ENCODE measurements at regions not wholly inside any gene's neighbourhood (a gene's known extent, or its start where the extent isn't known, plus 50 kb on each side); places are given as distances from the start of the nearest gene placed in this dataset.
"Not testable (repeated sequence)": the region's sequence is repeated elsewhere in the genome, so short reads cannot be mapped to it uniquely, and the experiment has no call there.

- DNase-seq, result no peak
Measured at GRCh38 chr1:69088571-69088970, 479.2 kb upstream of the LRRC7 start.

- no peak for DNase-seq
Measured at GRCh38 chr1:69090170-69090569, 477.6 kb upstream of the LRRC7 start.

GRCh38 chr1:69090752-69091151, 477.0 kb upstream of the LRRC7 start:
- no peak for DNase-seq

GRCh38 chr1:69102058-69102457, 465.7 kb upstream of the LRRC7 start:
- DNase-seq, result not testable (repeated sequence)

- DNase-seq, result no peak
Measured at GRCh38 chr1:69103213-69103612, 464.5 kb upstream of the LRRC7 start.

GRCh38 chr1:69103705-69104385, 463.9 kb upstream of the LRRC7 start:
- DNase-seq, result no peak

GRCh38 chr1:69104894-69105293, 462.8 kb upstream of the LRRC7 start:
- no peak for DNase-seq

GRCh38 chr1:69109277-69109676, 458.4 kb upstream of the LRRC7 start:
- DNase-seq, result no peak

- DNase-seq, result no peak
Measured at GRCh38 chr1:69110851-69111250, 456.9 kb upstream of the LRRC7 start.

GRCh38 chr1:69120126-69120741, 447.5 kb upstream of the LRRC7 start:
- DNase-seq, result not testable (repeated sequence)

- DNase-seq, result no peak
Measured at GRCh38 chr1:69120817-69121216, 446.9 kb upstream of the LRRC7 start.

- no peak for DNase-seq
Measured at GRCh38 chr1:69121723-69122122, 446.0 kb upstream of the LRRC7 start.

GRCh38 chr1:69122373-69122772, 445.3 kb upstream of the LRRC7 start:
- DNase-seq, result no peak

- no peak for DNase-seq
Measured at GRCh38 chr1:69123486-69123885, 444.2 kb upstream of the LRRC7 start.

GRCh38 chr1:69126796-69127195, 440.9 kb upstream of the LRRC7 start:
- DNase-seq, result no peak

- DNase-seq, result no peak
Measured at GRCh38 chr1:69128204-69128603, 439.5 kb upstream of the LRRC7 start.

GRCh38 chr1:69129538-69129937, 438.2 kb upstream of the LRRC7 start:
- no peak for DNase-seq

- DNase-seq, result no peak
Measured at GRCh38 chr1:69138172-69138571, 429.6 kb upstream of the LRRC7 start.

- DNase-seq, result no peak
Measured at GRCh38 chr1:69139007-69139406, 428.7 kb upstream of the LRRC7 start.

GRCh38 chr1:69146303-69146702, 421.4 kb upstream of the LRRC7 start:
- no peak for DNase-seq

- DNase-seq, result no peak
Measured at GRCh38 chr1:69148731-69149130, 419.0 kb upstream of the LRRC7 start.

GRCh38 chr1:69157046-69157756, 410.5 kb upstream of the LRRC7 start:
- no peak for DNase-seq

- DNase-seq, result no peak
Measured at GRCh38 chr1:69163241-69163640, 404.5 kb upstream of the LRRC7 start.

- no peak for DNase-seq
Measured at GRCh38 chr1:69163779-69164178, 403.9 kb upstream of the LRRC7 start.

Data from NCI-H1694 (cell line).